ENCODE measurements at regions not wholly inside any gene's neighbourhood (a gene's known extent, or its start where the extent isn't known, plus 50 kb on each side); places are given as distances from the start of the nearest gene placed in this dataset.

- 0 out of 2 replicates have a peak overlapping the region, but pooled peaks have one; percentile 19 for H3K27ac Mint-ChIP-seq
- H3K9me3 Mint-ChIP-seq, result peaks cover 51% of the 10 kb centered on the region
- H3K36me3 Mint-ChIP-seq (ENCODE audit: low read depth), result no peaks in the 10 kb centered on the region
- TF ChIP-seq, protein P1, sequence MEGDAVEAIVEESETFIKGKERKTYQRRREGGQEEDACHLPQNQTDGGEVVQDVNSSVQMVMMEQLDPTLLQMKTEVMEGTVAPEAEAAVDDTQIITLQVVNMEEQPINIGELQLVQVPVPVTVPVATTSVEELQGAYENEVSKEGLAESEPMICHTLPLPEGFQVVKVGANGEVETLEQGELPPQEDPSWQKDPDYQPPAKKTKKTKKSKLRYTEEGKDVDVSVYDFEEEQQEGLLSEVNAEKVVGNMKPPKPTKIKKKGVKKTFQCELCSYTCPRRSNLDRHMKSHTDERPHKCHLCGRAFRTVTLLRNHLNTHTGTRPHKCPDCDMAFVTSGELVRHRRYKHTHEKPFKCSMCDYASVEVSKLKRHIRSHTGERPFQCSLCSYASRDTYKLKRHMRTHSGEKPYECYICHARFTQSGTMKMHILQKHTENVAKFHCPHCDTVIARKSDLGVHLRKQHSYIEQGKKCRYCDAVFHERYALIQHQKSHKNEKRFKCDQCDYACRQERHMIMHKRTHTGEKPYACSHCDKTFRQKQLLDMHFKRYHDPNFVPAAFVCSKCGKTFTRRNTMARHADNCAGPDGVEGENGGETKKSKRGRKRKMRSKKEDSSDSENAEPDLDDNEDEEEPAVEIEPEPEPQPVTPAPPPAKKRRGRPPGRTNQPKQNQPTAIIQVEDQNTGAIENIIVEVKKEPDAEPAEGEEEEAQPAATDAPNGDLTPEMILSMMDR (IDR thresholded peaks at IDR 0.05), result no peak
- DNase-seq, result no peak
- no peaks in the 10 kb centered on the region for H3K4me1 Mint-ChIP-seq (ENCODE audit: low read depth)
- H3K27me3 Mint-ChIP-seq (ENCODE audit: insufficient read depth), result no peaks in the 10 kb centered on the region; the same call in 1 of the 2 replicates
- no peak overlapping the region for H3K4me3 Mint-ChIP-seq
Observed at GRCh38 chr4:43330288-43330687, 437.8 kb downstream of the GRXCR1 start.

DNA sequence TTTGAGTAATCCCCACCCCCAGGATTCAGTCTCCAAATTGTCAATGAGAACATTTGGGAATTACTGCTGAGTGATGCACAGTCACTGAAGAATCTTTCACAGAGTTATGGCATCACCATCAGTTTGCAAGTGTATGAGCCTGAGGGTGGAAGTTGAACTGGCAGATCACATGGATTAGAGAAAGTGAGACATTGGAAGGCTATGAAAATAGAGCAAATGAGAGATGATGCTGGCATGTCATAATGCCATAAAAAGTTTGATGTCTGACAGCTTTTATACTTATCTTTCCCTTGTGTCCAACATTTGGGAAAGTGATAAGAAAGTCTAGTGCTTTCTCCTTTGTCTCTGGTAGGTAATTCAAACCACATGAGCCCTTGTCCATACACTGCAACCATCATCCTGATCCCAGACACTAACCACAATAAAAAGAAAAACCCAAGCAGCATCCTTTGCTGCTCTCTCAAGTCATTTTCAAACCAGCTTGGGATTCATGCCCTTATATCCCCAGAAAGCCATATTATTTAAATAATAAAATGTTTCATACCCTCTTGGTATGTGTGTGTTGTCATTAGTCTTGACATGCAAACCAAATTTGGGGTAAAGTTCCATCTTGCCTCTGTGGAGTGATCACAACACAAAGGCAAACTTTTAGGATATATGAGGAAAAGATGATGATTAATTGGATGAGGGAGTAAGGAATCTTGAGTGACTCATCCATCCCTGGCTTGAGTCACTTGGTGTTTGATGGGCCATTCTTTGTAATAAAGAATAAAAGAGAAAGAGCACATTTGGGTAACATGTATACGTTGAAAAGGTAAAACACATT, 438.9 kb downstream of the GRXCR1 start:
- no peaks in the 10 kb centered on the region; the same call in 1 of the 2 replicates for H3K27me3 Mint-ChIP-seq (ENCODE audit: insufficient read depth)
- H3K4me3 Mint-ChIP-seq, result no peak overlapping the region
- H3K36me3 Mint-ChIP-seq (ENCODE audit: low read depth), result no peaks in the 10 kb centered on the region
- DNase-seq, result no peak
- TF ChIP-seq, protein P1 (IDR thresholded peaks at IDR 0.05), result no peak
- peak overlapping the region; percentile 27; the same call in 1 of the 2 replicates for H3K27ac Mint-ChIP-seq
- peaks cover 41% of the 10 kb centered on the region for H3K9me3 Mint-ChIP-seq
- no peaks in the 10 kb centered on the region for H3K4me1 Mint-ChIP-seq (ENCODE audit: low read depth)

DNA sequence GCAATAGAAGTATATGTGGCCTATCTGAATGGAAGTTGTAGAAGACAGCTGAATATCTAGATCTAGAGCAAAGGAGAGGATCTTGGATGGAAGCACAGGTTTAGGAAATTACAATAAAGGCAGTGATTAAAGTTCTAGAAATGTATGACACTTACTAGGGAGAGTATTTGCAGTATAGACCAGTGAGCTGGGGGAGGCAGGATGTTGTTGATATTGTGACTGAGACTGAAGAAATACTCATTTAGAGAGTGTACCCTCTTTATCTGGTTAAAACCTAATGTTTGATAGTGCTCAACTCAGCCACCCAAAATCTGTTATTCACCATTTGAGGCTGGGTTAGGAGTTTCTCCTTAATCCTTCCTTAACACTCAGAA, 439.5 kb downstream of the GRXCR1 start:
- H3K4me1 Mint-ChIP-seq (ENCODE audit: low read depth), result no peaks in the 10 kb centered on the region
- H3K4me3 Mint-ChIP-seq, result no peak overlapping the region
- no peak for DNase-seq
- H3K27ac Mint-ChIP-seq, result no peak overlapping the region
- no peaks in the 10 kb centered on the region for H3K36me3 Mint-ChIP-seq (ENCODE audit: low read depth)
- H3K9me3 Mint-ChIP-seq, result peaks cover 38% of the 10 kb centered on the region
- TF ChIP-seq, protein P1 (IDR thresholded peaks at IDR 0.05), result no peak
- H3K27me3 Mint-ChIP-seq (ENCODE audit: insufficient read depth), result no peaks in the 10 kb centered on the region; the same call in 1 of the 2 replicates

DNA sequence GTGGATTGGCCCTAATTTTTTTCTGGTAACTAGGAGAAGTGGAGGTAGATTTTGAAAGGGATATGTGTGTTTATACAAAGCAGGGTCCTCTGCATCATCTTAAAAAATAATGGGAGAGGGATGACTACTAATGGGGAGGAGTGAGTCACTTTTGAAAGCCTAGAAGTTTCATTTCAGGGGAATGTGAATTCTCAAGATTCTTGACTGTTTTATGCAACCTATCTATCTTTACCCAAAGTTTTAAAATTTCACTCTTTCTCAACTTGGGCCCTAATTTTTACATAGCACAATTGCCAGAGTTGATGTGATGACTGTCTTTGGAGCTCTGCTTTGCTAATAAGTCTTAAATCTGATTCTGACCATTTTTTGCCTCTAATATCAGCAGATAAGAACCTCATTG, 445.2 kb downstream of the GRXCR1 start:
- no peaks in the 10 kb centered on the region; the same call in 1 of the 2 replicates for H3K27me3 Mint-ChIP-seq (ENCODE audit: insufficient read depth)
- H3K9me3 Mint-ChIP-seq, result peaks cover 46% of the 10 kb centered on the region
- DNase-seq, result no peak
- no peak overlapping the region for H3K27ac Mint-ChIP-seq
- H3K4me3 Mint-ChIP-seq, result no peak overlapping the region
- TF ChIP-seq, protein P1 (IDR thresholded peaks at IDR 0.05), result no peak
- no peaks in the 10 kb centered on the region for H3K4me1 Mint-ChIP-seq (ENCODE audit: low read depth)
- H3K36me3 Mint-ChIP-seq (ENCODE audit: low read depth), result no peaks in the 10 kb centered on the region

DNA sequence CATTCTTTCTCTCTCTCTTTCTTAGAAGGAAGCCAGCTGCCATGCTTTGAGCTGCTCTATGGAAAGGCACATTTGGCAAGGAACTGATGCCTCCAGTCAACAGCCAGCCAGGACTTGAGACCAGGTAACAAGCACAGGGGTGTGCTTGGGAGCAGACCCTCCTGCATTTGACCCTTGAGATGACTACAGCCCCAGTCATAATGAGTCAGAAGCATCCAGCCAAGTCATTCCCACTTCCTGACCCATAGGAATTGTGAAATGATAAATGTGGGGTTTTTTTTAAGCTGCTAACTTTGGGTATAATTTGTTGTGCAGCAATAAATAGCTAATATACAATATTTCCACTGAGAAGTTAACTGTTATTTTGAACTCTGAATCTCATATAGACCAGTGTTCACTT, 446.9 kb downstream of the GRXCR1 start:
- Mint-ChIP-seq H3K4me3 (no peak overlapping the region), H3K4me1 (ENCODE audit: low read depth) (no peaks in the 10 kb centered on the region), H3K27ac (no peak overlapping the region), H3K27me3 (ENCODE audit: insufficient read depth) (no peaks in the 10 kb centered on the region; the same call in 1 of the 2 replicates), H3K36me3 (ENCODE audit: low read depth) (peaks cover 2% of the 10 kb centered on the region; the same call in 1 of the 2 replicates), H3K9me3 (peaks cover 45% of the 10 kb centered on the region)
- TF ChIP-seq, protein P1 (IDR thresholded peaks at IDR 0.05), result no peak
- DNase-seq, result no peak

Data from HFFc6 (cell line).